K562 (cell line): ENCODE measurements at regions not wholly inside any gene's neighbourhood (a gene's known extent, or its start where the extent isn't known, plus 50 kb on each side); places are given as distances from the start of the nearest gene placed in this dataset.

Experiments used
- ATAC-seq: fragments of 200-7000 bp; cut with Tn5 transposase; 3 replicates; pipeline ENCODE4 v1.9.1; 2020; ENCODE audit warnings: moderate library complexity
- BruUV-seq: library from RNA; stranded (reverse); fragments of 400-500 nt; replicated peaks from 2 replicates; lab custom pipeline; 2021; lab: Mats Ljungman, UMichigan
- CTCF ChIA-PET: fragments of 300-600 bp; formaldehyde crosslinking; extraction: SDS; loops from one replicate; lab custom pipeline; 2021; ENCODE audit warnings: low intra/inter-chr PET ratio; lab: Yijun Ruan, JAX
- POLR2A ChIA-PET: fragments of 300-600, 350-650 bp; sonication (Branson Sonifier 250); formaldehyde crosslinking; extraction: SDS; loops from one replicate; lab custom pipeline; 2021; ENCODE audit warnings: antibody characterized with exemption, inconsistent platforms; lab: Yijun Ruan, JAX
- DNase-seq, 4 experiments: peaks; one replicate each; pipeline versions ENCODE4 v3.0.0 to v3.0.0-alpha.2; 2011 to 2018; ENCODE audit warnings: low spot score in 3 of 4, mixed read lengths in 3 of 4; ENCODE audit errors: extremely low read depth in 1 of 4
- FAIRE-seq: peaks from 2 replicates; lab custom pipeline; 2011; peaks lifted over from hg19 to GRCh38; lab: Jason Lieb, UNC
- H2AFZ ChIP-seq: 2 replicates; pipeline ENCODE4 v1.6.0; 2011; ENCODE audit warnings: low read depth, low read length, control low read depth, inconsistent platforms
- H3K27ac ChIP-seq: fragments of 200-600 bp; 3 replicates; pipeline ENCODE4 v1.8.0; 2011; ENCODE audit warnings: low read depth, mild to moderate bottlenecking, control low read depth, inconsistent platforms, low read length, moderate library complexity, mixed read lengths; ENCODE audit errors: extremely low read depth
- H3K27me3 ChIP-seq, 2 experiments: fragments of 300-600 bp in 1 of 2; 2 replicates in 1 of 2; 3 replicates in 1 of 2; pipeline versions ENCODE4 v1.6.0 to v1.8.0; 2011; ENCODE audit warnings: inconsistent platforms in 2 of 2, low read length in 2 of 2, mild to moderate bottlenecking in 1 of 2, mixed read lengths in 1 of 2, moderate library complexity in 1 of 2; ENCODE audit not compliant: control insufficient read depth in 2 of 2, insufficient read depth in 2 of 2
- H3K36me3 ChIP-seq: fragments of 300-600 bp; 3 replicates; pipeline ENCODE4 v1.8.0; 2011; ENCODE audit warnings: mild to moderate bottlenecking, low read length, inconsistent platforms; ENCODE audit not compliant: control insufficient read depth, insufficient read depth
- H3K4me1 ChIP-seq, 2 experiments: fragments of 200-600 bp in 1 of 2; replicated peaks in 1 of 2; 2 replicates in 1 of 2; 3 replicates in 1 of 2; pipeline versions ENCODE4 v1.5.1 to v1.8.0; 2011; ENCODE audit warnings: inconsistent platforms in 2 of 2, low read length in 2 of 2, mild to moderate bottlenecking in 1 of 2, mixed read lengths in 1 of 2, moderate library complexity in 1 of 2; ENCODE audit not compliant: control insufficient read depth in 2 of 2, insufficient read depth in 2 of 2
- H3K4me2 ChIP-seq: 2 replicates; pipeline ENCODE4 v1.6.1; 2011; ENCODE audit warnings: low read length, control low read depth, inconsistent platforms, mixed read lengths; ENCODE audit not compliant: insufficient read depth
- H3K4me3 ChIP-seq: fragments of 200-600 bp; sonication (generic), shearing (Covaris generic); 2 replicates; pipeline ENCODE4 v1.5.1; 2016; ENCODE audit warnings: control low read depth, inconsistent platforms
- H3K79me2 ChIP-seq: fragments of 200-600 bp; 3 replicates; pipeline ENCODE4 v1.8.0; 2011; ENCODE audit warnings: low read length, inconsistent platforms; ENCODE audit not compliant: control insufficient read depth, insufficient read depth
- H3K9ac ChIP-seq, 2 experiments: 2 replicates each; pipeline versions ENCODE4 v1.6.0 to v1.6.1; 2011; ENCODE audit warnings: low read depth in 2 of 2, low read length in 2 of 2, control low read depth in 1 of 2, inconsistent platforms in 1 of 2, mild to moderate bottlenecking in 1 of 2, mixed read lengths in 1 of 2; ENCODE audit not compliant: insufficient read depth in 1 of 2
- H3K9me1 ChIP-seq: one replicate; pipeline ENCODE4 v1.6.0; 2011; ENCODE audit warnings: inconsistent platforms, mild to moderate bottlenecking, low read length, moderate library complexity; ENCODE audit not compliant: control insufficient read depth, insufficient read depth
- H3K9me3 ChIP-seq: replicated peaks from 2 replicates; pipeline ENCODE4 v1.5.1; 2011; ENCODE audit warnings: low read depth, low read length, inconsistent platforms; ENCODE audit not compliant: control insufficient read depth, insufficient read depth
- H4K20me1 ChIP-seq: replicated peaks from 2 replicates; pipeline ENCODE4 v1.6.1; 2011; ENCODE audit warnings: low read length, inconsistent platforms, mixed read lengths; ENCODE audit not compliant: control insufficient read depth, insufficient read depth
- ETS2 ChIP-seq: IDR thresholded peaks from 2 replicates; pipeline ENCODE4 v1.6.1; 2016; ENCODE audit warnings: borderline replicate concordance, missing genetic modification characterization, mild to moderate bottlenecking, moderate library complexity, missing compliant biosample characterization; ENCODE audit not compliant: poor library complexity, severe bottlenecking
- POLR2B ChIP-seq: fragments of 450-650 bp; IDR thresholded peaks from 2 replicates; pipeline ENCODE4 v1.6.1; 2018; ENCODE audit warnings: low read depth; ENCODE audit not compliant: partially characterized antibody
- ZBTB9 ChIP-seq: fragments of 450-650 bp; formaldehyde crosslinking; IDR thresholded peaks from 2 replicates; pipeline ENCODE4 v1.4.0; 2020; ENCODE audit warnings: mild to moderate bottlenecking, moderate library complexity
- ZNF174 ChIP-seq: fragments of 250-450 bp; sonication (Bioruptor Pico); IDR thresholded peaks from 2 replicates; pipeline ENCODE4 v1.4.0; 2020; ENCODE audit warnings: mild to moderate bottlenecking
- ZNF395 ChIP-seq: fragments of 200-800 bp; sonication (Bioruptor generic); IDR thresholded peaks from 2 replicates; pipeline ENCODE4 v1.6.1; 2017; ENCODE audit warnings: missing genetic modification characterization, missing compliant biosample characterization
- WGBS: fragments of 100-300 bp; shearing (Covaris generic); methylation state at CpG from one replicate; pipeline ENCODE4 v1.1.6; 2016; ENCODE audit warnings: low coverage, mixed read lengths; ENCODE audit not compliant: insufficient coverage; ENCODE audit errors: missing lambda C conversion rate; 5-methylcytosine and 5-hydroxymethylcytosine counted together
- in situ Hi-C: fragments of 300-500 bp; cut with MboI; formaldehyde crosslinking; loops from 4 replicates; pipeline ENCODE4 v1.15.0; 2018; ENCODE audit warnings: inconsistent platforms, mixed read lengths
- intact Hi-C: fragments of 100-400 bp; cut with micrococcal nuclease; formaldehyde crosslinking; loops from 2 replicates; pipeline ENCODE4 v1.14.2; 2022

GRCh38 chr12:66044731-66045130, 85.8 kb downstream of the LLPH start:
- no peaks in the 10 kb centered on the region for H4K20me1 ChIP-seq
- ChIA-PET CTCF (no interaction called here), POLR2A (no interaction called here)
- H3K27ac ChIP-seq, result no peak overlapping the region
- ATAC-seq (no peak), FAIRE-seq (no peak), DNase-seq (no peak)
- no peak overlapping the region for H3K4me2 ChIP-seq
- 2% methylated on average over 4 of the region's 4 CpGs for WGBS
- in situ Hi-C loops (no loop called here), intact Hi-C loops (no loop called here)
- no peaks in the 10 kb centered on the region for H3K9me3 ChIP-seq
- H3K4me1 ChIP-seq, result no peaks in the 10 kb centered on the region
- no peak overlapping the region for H2AFZ ChIP-seq
- TF ChIP-seq ZNF174 (no peak), ZBTB9 (no peak), POLR2B (no peak), ETS2 (tag) (no peak), ZNF395 (no peak)
- peaks cover 0 to 10% of the 10 kb centered on the region in 2 experiments; a peak in 3 of 5 replicates for H3K27me3 ChIP-seq
- H3K4me3 ChIP-seq, result no peak overlapping the region
- H3K9me1 ChIP-seq, result no peaks in the 10 kb centered on the region
- no peaks in the 10 kb centered on the region for H3K79me2 ChIP-seq
- BruUV-seq, result no TSS peak
- no peaks in the 10 kb centered on the region for H3K36me3 ChIP-seq
- H3K9ac ChIP-seq, result no peak overlapping the region
